ENCODE measurements at regions not wholly inside any gene's neighbourhood (a gene's known extent, or its start where the extent isn't known, plus 50 kb on each side); places are given as distances from the start of the nearest gene placed in this dataset.

DNA sequence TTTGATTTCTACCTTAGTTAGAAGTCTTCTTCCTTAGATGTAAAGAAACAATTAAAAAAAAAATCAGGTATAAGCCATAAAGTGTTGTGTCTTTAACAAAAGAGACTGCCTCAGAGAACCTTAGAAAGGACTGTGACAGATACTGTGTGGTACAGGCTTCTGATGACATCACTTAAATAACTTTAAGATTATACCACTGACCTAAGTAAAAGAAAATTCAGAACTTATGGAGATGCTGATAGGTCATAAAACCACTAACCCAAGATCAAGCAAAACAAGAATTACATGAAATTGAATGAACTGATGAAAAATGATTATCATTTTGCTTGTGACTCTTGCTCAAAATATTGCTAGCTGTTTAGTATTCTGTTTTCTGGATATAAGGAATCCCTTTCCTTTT lies 220.8 kb downstream of the NRIP1 start:
- Histone ChIP-seq H3K36me3 (no peaks in the 10 kb centered on the region), H3K9me3 (no peaks in the 10 kb centered on the region), H3K4me1 (no peaks in the 10 kb centered on the region), H3K4me3 (no peak overlapping the region), H3K27ac (no peak overlapping the region), H3K27me3 (no peaks in the 10 kb centered on the region)
- ATAC-seq: no peak
- TF ChIP-seq EP300 (IDR thresholded peaks at IDR 0.05): no peak
- TF ChIP-seq, protein P1, sequence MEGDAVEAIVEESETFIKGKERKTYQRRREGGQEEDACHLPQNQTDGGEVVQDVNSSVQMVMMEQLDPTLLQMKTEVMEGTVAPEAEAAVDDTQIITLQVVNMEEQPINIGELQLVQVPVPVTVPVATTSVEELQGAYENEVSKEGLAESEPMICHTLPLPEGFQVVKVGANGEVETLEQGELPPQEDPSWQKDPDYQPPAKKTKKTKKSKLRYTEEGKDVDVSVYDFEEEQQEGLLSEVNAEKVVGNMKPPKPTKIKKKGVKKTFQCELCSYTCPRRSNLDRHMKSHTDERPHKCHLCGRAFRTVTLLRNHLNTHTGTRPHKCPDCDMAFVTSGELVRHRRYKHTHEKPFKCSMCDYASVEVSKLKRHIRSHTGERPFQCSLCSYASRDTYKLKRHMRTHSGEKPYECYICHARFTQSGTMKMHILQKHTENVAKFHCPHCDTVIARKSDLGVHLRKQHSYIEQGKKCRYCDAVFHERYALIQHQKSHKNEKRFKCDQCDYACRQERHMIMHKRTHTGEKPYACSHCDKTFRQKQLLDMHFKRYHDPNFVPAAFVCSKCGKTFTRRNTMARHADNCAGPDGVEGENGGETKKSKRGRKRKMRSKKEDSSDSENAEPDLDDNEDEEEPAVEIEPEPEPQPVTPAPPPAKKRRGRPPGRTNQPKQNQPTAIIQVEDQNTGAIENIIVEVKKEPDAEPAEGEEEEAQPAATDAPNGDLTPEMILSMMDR (IDR thresholded peaks at IDR 0.05): no peak
- TF ChIP-seq POLR2AphosphoS5 (IDR thresholded peaks at IDR 0.05): no peak
- no peak for TF ChIP-seq POLR2A (IDR thresholded peaks at IDR 0.05)

DNA sequence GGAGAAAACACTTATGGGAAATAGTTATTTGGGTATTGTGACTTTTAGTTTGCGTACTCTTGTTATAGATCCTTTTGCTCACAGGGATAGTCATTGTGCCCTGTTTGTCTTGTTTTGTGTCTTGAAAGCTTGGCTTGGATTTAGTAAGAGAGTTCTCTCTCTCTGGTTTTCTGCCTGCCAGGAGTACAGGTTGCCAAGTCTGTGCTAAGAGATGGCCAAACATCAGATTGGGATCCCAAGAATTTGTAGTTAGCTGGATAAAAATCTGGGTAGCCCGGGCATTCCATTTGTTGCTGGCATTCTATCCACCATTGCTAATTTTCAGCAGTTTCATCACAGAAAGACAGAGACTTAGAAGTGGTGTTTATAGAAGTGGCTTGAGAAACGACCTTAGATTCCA lies 222.2 kb downstream of the NRIP1 start:
- H3K4me1 ChIP-seq: no peaks in the 10 kb centered on the region
- no peak for TF ChIP-seq POLR2AphosphoS5 (IDR thresholded peaks at IDR 0.05)
- no peak for TF ChIP-seq POLR2A (IDR thresholded peaks at IDR 0.05)
- TF ChIP-seq EP300 (IDR thresholded peaks at IDR 0.05): no peak
- TF ChIP-seq, protein P1 (IDR thresholded peaks at IDR 0.05): no peak
- H3K36me3 ChIP-seq: no peaks in the 10 kb centered on the region
- H3K4me3 ChIP-seq: no peak overlapping the region
- 58 to 78% methylated on average over 3 of the region's 3 CpGs for WGBS, 2 donors (ENCODE audit: low coverage in 1 of 2)
- H3K27me3 ChIP-seq: no peaks in the 10 kb centered on the region
- H3K27ac ChIP-seq: no peak overlapping the region
- no peak for ATAC-seq
- H3K9me3 ChIP-seq: no peaks in the 10 kb centered on the region

DNA sequence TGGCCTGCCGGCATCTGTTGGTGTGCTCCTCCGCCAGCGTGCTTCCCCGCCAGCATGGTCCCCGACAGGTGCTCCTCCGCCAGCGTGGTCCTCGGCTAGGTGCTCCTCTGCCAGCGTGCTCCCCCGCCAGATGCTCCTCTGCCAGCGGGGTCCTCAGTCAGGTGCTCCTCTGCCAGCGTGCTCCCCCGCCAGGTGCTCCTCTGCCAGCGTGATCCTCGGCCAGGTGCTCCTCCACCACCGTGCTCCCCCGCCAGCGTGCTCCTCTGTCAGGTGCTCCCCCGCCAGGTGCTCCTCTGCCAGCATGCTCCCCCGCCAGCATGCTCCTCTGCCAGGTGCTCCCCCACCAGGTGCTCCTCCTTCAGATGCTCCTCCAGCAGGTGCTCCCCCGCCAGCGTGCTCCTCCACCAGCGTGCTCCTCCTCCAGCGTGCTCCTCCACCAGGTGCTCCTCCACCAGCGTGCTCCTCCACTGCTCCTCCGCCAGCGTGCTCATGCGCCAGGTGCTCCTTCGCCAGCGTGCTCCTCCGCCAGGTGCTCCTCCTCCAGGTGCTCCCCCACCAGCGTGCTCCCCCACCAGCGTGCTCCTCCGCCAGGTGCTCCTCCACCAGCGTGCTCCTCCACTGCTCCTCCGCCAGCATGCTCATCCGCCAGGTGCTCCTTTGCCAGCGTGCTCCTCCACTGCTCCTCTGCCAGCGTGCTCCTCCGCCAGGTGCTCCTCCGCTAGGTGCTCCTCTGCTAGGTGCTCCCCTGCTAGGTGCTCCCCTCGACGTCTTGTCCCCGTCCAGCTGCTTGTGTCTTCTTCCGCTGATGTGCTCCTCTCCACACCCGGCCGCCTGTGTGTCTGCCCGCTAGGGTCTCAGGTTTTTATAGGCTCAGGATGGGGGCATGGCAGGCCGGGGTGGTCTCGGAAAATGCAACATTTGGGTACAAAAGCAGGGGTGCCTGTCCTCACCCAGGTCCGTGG lies 223.0 kb downstream of the NRIP1 start:
- Histone ChIP-seq H3K27ac (no peak overlapping the region), H3K4me1 (no peaks in the 10 kb centered on the region), H3K36me3 (no peaks in the 10 kb centered on the region), H3K9me3 (no peaks in the 10 kb centered on the region), H3K27me3 (no peaks in the 10 kb centered on the region), H3K4me3 (no peak overlapping the region)
- no peak for TF ChIP-seq POLR2AphosphoS5 (IDR thresholded peaks at IDR 0.05)
- no peak for TF ChIP-seq POLR2A (IDR thresholded peaks at IDR 0.05)
- TF ChIP-seq EP300 (IDR thresholded peaks at IDR 0.05): no peak
- TF ChIP-seq, protein P1 (IDR thresholded peaks at IDR 0.05): no peak
- 93 to 98% methylated on average over 31 to 34 of the region's 51 CpGs for WGBS, 2 donors (ENCODE audit: low coverage in 1 of 2)
- ATAC-seq: no peak

DNA sequence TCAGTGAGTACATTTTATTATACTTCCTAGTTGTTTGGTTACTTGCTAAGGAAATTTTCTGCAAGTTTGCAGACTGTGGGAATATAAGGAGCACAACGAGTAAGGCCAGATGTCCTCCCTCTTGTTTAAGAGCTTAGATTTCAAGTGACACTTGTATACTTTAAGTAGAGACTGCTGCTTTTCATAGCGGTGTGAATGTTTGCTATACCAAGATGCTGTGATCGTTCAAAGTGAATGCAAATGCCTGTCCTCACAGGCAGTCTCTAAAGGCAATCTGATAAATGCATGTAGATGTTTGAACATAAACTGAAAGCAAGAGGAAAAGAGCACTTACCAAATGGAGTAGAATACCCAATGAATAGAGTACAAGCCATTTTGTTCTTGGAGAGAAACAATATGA lies 226.4 kb downstream of the NRIP1 start:
- no peak overlapping the region for H3K27ac ChIP-seq
- no peak overlapping the region for H3K4me3 ChIP-seq
- TF ChIP-seq, protein P1 (IDR thresholded peaks at IDR 0.05): no peak
- no peak for TF ChIP-seq EP300 (IDR thresholded peaks at IDR 0.05)
- TF ChIP-seq POLR2AphosphoS5 (IDR thresholded peaks at IDR 0.05): no peak
- no peak for TF ChIP-seq POLR2A (IDR thresholded peaks at IDR 0.05)
- H3K36me3 ChIP-seq: no peaks in the 10 kb centered on the region
- no peaks in the 10 kb centered on the region for H3K9me3 ChIP-seq
- H3K27me3 ChIP-seq: no peaks in the 10 kb centered on the region
- no peaks in the 10 kb centered on the region for H3K4me1 ChIP-seq
- no peak for ATAC-seq
- WGBS, 2 donors (ENCODE audit: low coverage in 1 of 2): 20 to 47% methylated on average over 3 of the region's 3 CpGs

DNA sequence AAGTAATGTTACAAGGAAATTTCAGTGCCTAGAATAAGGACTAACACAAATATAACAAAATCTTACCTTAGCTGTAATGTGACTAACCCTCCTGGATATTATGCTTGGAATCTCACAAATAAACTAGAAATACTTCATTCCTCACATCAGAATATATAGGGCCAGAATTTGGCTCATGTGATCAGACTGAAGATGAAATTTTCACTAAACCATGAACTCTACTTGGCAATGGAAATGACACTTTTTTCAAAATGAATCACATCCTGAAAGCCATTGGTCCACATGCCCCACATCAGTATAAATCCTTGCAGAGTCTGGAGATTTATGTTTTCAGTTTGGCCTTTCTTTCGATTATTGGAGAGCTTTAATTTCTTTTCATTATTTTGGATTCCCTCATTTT lies 227.8 kb downstream of the NRIP1 start:
- no peak for ATAC-seq
- 70 to 100% methylated on average over 1 of the region's 1 CpG for WGBS, 2 donors (ENCODE audit: low coverage in 1 of 2)

More for the DNA sequence above, 227.8 kb downstream of the NRIP1 start:
- no peaks in the 10 kb centered on the region for H3K4me1 ChIP-seq
- no peak overlapping the region for H3K4me3 ChIP-seq
- H3K36me3 ChIP-seq: no peaks in the 10 kb centered on the region
- TF ChIP-seq, protein P1 (IDR thresholded peaks at IDR 0.05): no peak
- no peak for TF ChIP-seq POLR2A (IDR thresholded peaks at IDR 0.05)
- no peak for TF ChIP-seq EP300 (IDR thresholded peaks at IDR 0.05)
- no peak for TF ChIP-seq POLR2AphosphoS5 (IDR thresholded peaks at IDR 0.05)
- H3K27me3 ChIP-seq: no peaks in the 10 kb centered on the region
- no peak overlapping the region for H3K27ac ChIP-seq
- H3K9me3 ChIP-seq: no peaks in the 10 kb centered on the region
